NT2/D1 (cell line): ENCODE measurements at regions not wholly inside any gene's neighbourhood (a gene's known extent, or its start where the extent isn't known, plus 50 kb on each side); places are given as distances from the start of the nearest gene placed in this dataset.

Experiments used
- SUZ12 ChIP-seq: IDR thresholded peaks from 2 replicates; pipeline ENCODE4 v1.6.1; 2011; ENCODE audit not compliant: insufficient read length, insufficient read depth; ENCODE audit errors: extremely low read depth
- YY1 ChIP-seq: IDR thresholded peaks from 2 replicates; pipeline ENCODE4 v1.6.1; 2011; ENCODE audit not compliant: insufficient read length, insufficient read depth
- ZNF274 ChIP-seq: IDR thresholded peaks from 2 replicates; pipeline ENCODE4 v1.6.1; 2011; ENCODE audit warnings: mild to moderate bottlenecking, low read depth, low read length

GRCh38 chr1:208381481-208381880, 137.3 kb upstream of the PLXNA2 start:
- TF ChIP-seq ZNF274 = no peak
- TF ChIP-seq SUZ12 = no peak
- TF ChIP-seq YY1 = no peak
